ENCODE measurements at regions not wholly inside any gene's neighbourhood (a gene's known extent, or its start where the extent isn't known, plus 50 kb on each side); places are given as distances from the start of the nearest gene placed in this dataset.

- no peak overlapping the region for H3K4me3 ChIP-seq (ENCODE audit: low read depth in 1 of 3, low read length in 3 of 3)
- H3K9me3 ChIP-seq (ENCODE audit: control insufficient read depth in 4 of 4, low read length in 3 of 4), result no peaks in the 10 kb centered on the region
- H3K27ac ChIP-seq (ENCODE audit: low read depth in 1 of 2, low read length in 2 of 2), result no peak overlapping the region
- 97% methylated on average over 2 of the region's 2 CpGs for WGBS
- no peak overlapping the region for H3K9ac ChIP-seq (ENCODE audit: low read depth in 1 of 2, low read length in 2 of 2)
- no peaks in the 10 kb centered on the region for H3K36me3 ChIP-seq (ENCODE audit: control insufficient read depth in 4 of 4, insufficient read depth in 3 of 4, low read depth in 1 of 4, low read length in 3 of 4)
- TF ChIP-seq REST (IDR thresholded peaks at IDR 0.05), result no peak
- TF ChIP-seq NR2F2 (IDR thresholded peaks at IDR 0.05), result no peak
- peaks cover 4 to 17% (median 9%) of the 10 kb centered on the region in 4 donors for H3K4me1 ChIP-seq (ENCODE audit: control insufficient read depth in 4 of 4, insufficient read depth in 4 of 4, low read length in 3 of 4)
- H3K27me3 ChIP-seq (ENCODE audit: control insufficient read depth in 4 of 4, insufficient read depth in 4 of 4, low read length in 3 of 4), result no peaks in the 10 kb centered on the region
- no peak for DNase-seq (ENCODE audit: low spot score)
Observed at GRCh38 chr11:27191639-27192038, 151.0 kb downstream of the BBOX1 start.

GRCh38 chr11:27188696-27189095 is 148.1 kb downstream of the BBOX1 start:
- no peak for DNase-seq (ENCODE audit: low spot score)
- WGBS, result 74% methylated on average over 5 of the region's 5 CpGs
- Histone ChIP-seq H3K9me3 (ENCODE audit: control insufficient read depth in 4 of 4, low read length in 3 of 4) (no peaks in the 10 kb centered on the region), H3K36me3 (ENCODE audit: control insufficient read depth in 4 of 4, insufficient read depth in 3 of 4, low read depth in 1 of 4, low read length in 3 of 4) (no peaks in the 10 kb centered on the region), H3K27me3 (ENCODE audit: control insufficient read depth in 4 of 4, insufficient read depth in 4 of 4, low read length in 3 of 4) (no peaks in the 10 kb centered on the region), H3K4me3 (ENCODE audit: low read depth in 1 of 3, low read length in 3 of 3) (no peak overlapping the region), H3K27ac (ENCODE audit: low read depth in 1 of 2, low read length in 2 of 2) (no peak overlapping the region), H3K4me1 (ENCODE audit: control insufficient read depth in 4 of 4, insufficient read depth in 4 of 4, low read length in 3 of 4) (peaks cover 4 to 27% (median 15%) of the 10 kb centered on the region in 4 donors), H3K9ac (ENCODE audit: low read depth in 1 of 2, low read length in 2 of 2) (no peak overlapping the region)
- TF ChIP-seq TAF1 (conservative IDR thresholded peaks at IDR 0.05), result no peak
- no peak for TF ChIP-seq YY1 (IDR thresholded peaks at IDR 0.05)
- no peak for TF ChIP-seq MAX (IDR thresholded peaks at IDR 0.05)
- no peak for TF ChIP-seq NR2F2 (IDR thresholded peaks at IDR 0.05)
- no peak for TF ChIP-seq RAD21 (IDR thresholded peaks at IDR 0.05)
- TF ChIP-seq GABPA (IDR thresholded peaks at IDR 0.05 in 1 of 2, conservative IDR thresholded peaks at IDR 0.05 in 1 of 2), result no peak
- no peak for TF ChIP-seq RXRA (IDR thresholded peaks at IDR 0.05)
- no peak for TF ChIP-seq SP1 (IDR thresholded peaks at IDR 0.05)

GRCh38 chr11:27187848-27188621 is 147.4 kb downstream of the BBOX1 start:
- no peak for DNase-seq (ENCODE audit: low spot score)
- 60% methylated on average over 5 of the region's 5 CpGs for WGBS
- H3K4me1 ChIP-seq (ENCODE audit: control insufficient read depth in 4 of 4, insufficient read depth in 4 of 4, low read length in 3 of 4), result peaks cover 6 to 31% (median 15%) of the 10 kb centered on the region in 4 donors
- no peaks in the 10 kb centered on the region for H3K9me3 ChIP-seq (ENCODE audit: control insufficient read depth in 4 of 4, low read length in 3 of 4)
- H3K36me3 ChIP-seq (ENCODE audit: control insufficient read depth in 4 of 4, insufficient read depth in 3 of 4, low read depth in 1 of 4, low read length in 3 of 4), result no peaks in the 10 kb centered on the region
- no peaks in the 10 kb centered on the region for H3K27me3 ChIP-seq (ENCODE audit: control insufficient read depth in 4 of 4, insufficient read depth in 4 of 4, low read length in 3 of 4)
- no peak overlapping the region for H3K4me3 ChIP-seq (ENCODE audit: low read depth in 1 of 3, low read length in 3 of 3)
- TF ChIP-seq RAD21 (IDR thresholded peaks at IDR 0.05) (no peak), HNF4G (IDR thresholded peaks at IDR 0.05) (no peak), YY1 (IDR thresholded peaks at IDR 0.05) (no peak), SP1 (IDR thresholded peaks at IDR 0.05) (no peak), RXRA (IDR thresholded peaks at IDR 0.05) (no peak), REST (IDR thresholded peaks at IDR 0.05) (no peak), HNF4A (conservative IDR thresholded peaks at IDR 0.05) (no peak), TAF1 (conservative IDR thresholded peaks at IDR 0.05) (no peak), NR2F2 (IDR thresholded peaks at IDR 0.05) (no peak), EGR1 (IDR thresholded peaks at IDR 0.05; ENCODE audit: low read depth in 2 of 2) (no peak), ZBTB33 (IDR thresholded peaks at IDR 0.05) (no peak), FOXA1 (IDR thresholded peaks at IDR 0.05) (no peak), GABPA (IDR thresholded peaks at IDR 0.05 in 1 of 2, conservative IDR thresholded peaks at IDR 0.05 in 1 of 2) (no peak), MAX (IDR thresholded peaks at IDR 0.05) (no peak), FOXA2 (IDR thresholded peaks at IDR 0.05) (no peak)
- no peak overlapping the region for H3K27ac ChIP-seq (ENCODE audit: low read depth in 1 of 2, low read length in 2 of 2)
- no peak overlapping the region for H3K9ac ChIP-seq (ENCODE audit: low read depth in 1 of 2, low read length in 2 of 2)
